ENCODE measurements at regions not wholly inside any gene's neighbourhood (a gene's known extent, or its start where the extent isn't known, plus 50 kb on each side); places are given as distances from the start of the nearest gene placed in this dataset.
"Not testable (repeated sequence)": the region's sequence is repeated elsewhere in the genome, so short reads cannot be mapped to it uniquely, and the experiment has no call there.

- no peak for DNase-seq
Measured at GRCh38 chr18:68221111-68221724, 493.7 kb downstream of the TMX3 start.

- no peak for DNase-seq
Measured at GRCh38 chr18:68220458-68220857, 494.4 kb downstream of the TMX3 start.

GRCh38 chr18:68219872-68220271 lies 495.0 kb downstream of the TMX3 start:
- DNase-seq = no peak

GRCh38 chr18:68219274-68219673 lies 495.6 kb downstream of the TMX3 start:
- no peak for DNase-seq

- DNase-seq = no peak
Measured at GRCh38 chr18:68215931-68216330, 499.0 kb downstream of the TMX3 start.

GRCh38 chr18:68186039-68186438 lies 528.9 kb downstream of the TMX3 start:
- DNase-seq = no peak

- DNase-seq = no peak
Measured at GRCh38 chr18:68181956-68182355, 533.0 kb downstream of the TMX3 start.

GRCh38 chr18:68179811-68180210 lies 535.1 kb downstream of the TMX3 start:
- DNase-seq = no peak

GRCh38 chr18:68178921-68179320 lies 536.0 kb downstream of the TMX3 start:
- no peak for DNase-seq

GRCh38 chr18:68177807-68178702 lies 536.9 kb downstream of the TMX3 start:
- no peak for DNase-seq

- no peak for DNase-seq
Measured at GRCh38 chr18:68176901-68177300, 538.0 kb downstream of the TMX3 start.

- DNase-seq = no peak
Measured at GRCh38 chr18:68172842-68173549, 541.9 kb downstream of the TMX3 start.

GRCh38 chr18:68164909-68165308 lies 550.0 kb downstream of the TMX3 start:
- no peak for DNase-seq

GRCh38 chr18:68153821-68154220 lies 561.1 kb downstream of the TMX3 start:
- DNase-seq = not testable (repeated sequence)

- no peak for DNase-seq
Measured at GRCh38 chr18:68152770-68153169, 562.1 kb downstream of the TMX3 start.

GRCh38 chr18:68150961-68151360 lies 563.9 kb downstream of the TMX3 start:
- DNase-seq = no peak

GRCh38 chr18:68148863-68149262 lies 566.0 kb downstream of the TMX3 start:
- DNase-seq = no peak

- DNase-seq = no peak
Measured at GRCh38 chr18:68147728-68148127, 567.2 kb downstream of the TMX3 start.

GRCh38 chr18:68121826-68122225 lies 593.1 kb downstream of the TMX3 start:
- no peak for DNase-seq

- no peak for DNase-seq
Measured at GRCh38 chr18:68121308-68121707, 593.6 kb downstream of the TMX3 start.

GRCh38 chr18:68114989-68115388 lies 598.5 kb upstream of the DSEL start:
- DNase-seq = no peak

- no peak for DNase-seq
Measured at GRCh38 chr18:68104036-68104435, 587.5 kb upstream of the DSEL start.

GRCh38 chr18:68103561-68103960 lies 587.0 kb upstream of the DSEL start:
- no peak for DNase-seq
